ENCODE measurements at regions not wholly inside any gene's neighbourhood (a gene's known extent, or its start where the extent isn't known, plus 50 kb on each side); places are given as distances from the start of the nearest gene placed in this dataset.

DNA sequence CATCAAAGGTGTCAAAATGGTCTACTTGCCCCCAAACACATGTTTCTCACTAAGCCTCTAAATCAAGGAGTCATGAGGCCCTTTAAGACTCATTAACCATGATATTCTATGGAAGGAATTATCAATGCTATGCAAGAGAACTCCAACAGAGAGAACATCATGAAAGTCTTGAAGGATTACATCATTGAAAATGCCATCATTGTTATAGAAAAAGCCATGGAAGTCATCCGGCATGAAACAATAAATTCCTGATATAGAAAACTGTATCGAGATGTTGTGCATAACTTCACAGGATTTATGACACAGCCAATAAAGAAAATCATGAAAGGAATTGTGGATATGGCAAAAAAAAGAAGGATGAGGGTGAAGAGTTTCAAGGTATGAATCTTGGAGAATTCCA is 1363.6 kb upstream of the CDH2 start:
- H3K4me3 Mint-ChIP-seq (ENCODE audit: unreplicated experiment): no peak overlapping the region
- H3K27me3 Mint-ChIP-seq (ENCODE audit: low read depth): peaks cover 16% of the 10 kb centered on the region
- no peaks in the 10 kb centered on the region for H3K9me3 Mint-ChIP-seq (ENCODE audit: low read depth)
- no peaks in the 10 kb centered on the region for H3K4me1 Mint-ChIP-seq (ENCODE audit: low read depth)
- H3K27ac Mint-ChIP-seq (ENCODE audit: unreplicated experiment): no peak overlapping the region
- DNase-seq (ENCODE audit: low spot score): no peak
- H3K36me3 Mint-ChIP-seq (ENCODE audit: low read depth): no peaks in the 10 kb centered on the region
- TF ChIP-seq, protein P1, sequence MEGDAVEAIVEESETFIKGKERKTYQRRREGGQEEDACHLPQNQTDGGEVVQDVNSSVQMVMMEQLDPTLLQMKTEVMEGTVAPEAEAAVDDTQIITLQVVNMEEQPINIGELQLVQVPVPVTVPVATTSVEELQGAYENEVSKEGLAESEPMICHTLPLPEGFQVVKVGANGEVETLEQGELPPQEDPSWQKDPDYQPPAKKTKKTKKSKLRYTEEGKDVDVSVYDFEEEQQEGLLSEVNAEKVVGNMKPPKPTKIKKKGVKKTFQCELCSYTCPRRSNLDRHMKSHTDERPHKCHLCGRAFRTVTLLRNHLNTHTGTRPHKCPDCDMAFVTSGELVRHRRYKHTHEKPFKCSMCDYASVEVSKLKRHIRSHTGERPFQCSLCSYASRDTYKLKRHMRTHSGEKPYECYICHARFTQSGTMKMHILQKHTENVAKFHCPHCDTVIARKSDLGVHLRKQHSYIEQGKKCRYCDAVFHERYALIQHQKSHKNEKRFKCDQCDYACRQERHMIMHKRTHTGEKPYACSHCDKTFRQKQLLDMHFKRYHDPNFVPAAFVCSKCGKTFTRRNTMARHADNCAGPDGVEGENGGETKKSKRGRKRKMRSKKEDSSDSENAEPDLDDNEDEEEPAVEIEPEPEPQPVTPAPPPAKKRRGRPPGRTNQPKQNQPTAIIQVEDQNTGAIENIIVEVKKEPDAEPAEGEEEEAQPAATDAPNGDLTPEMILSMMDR (IDR thresholded peaks at IDR 0.05): no peak

DNA sequence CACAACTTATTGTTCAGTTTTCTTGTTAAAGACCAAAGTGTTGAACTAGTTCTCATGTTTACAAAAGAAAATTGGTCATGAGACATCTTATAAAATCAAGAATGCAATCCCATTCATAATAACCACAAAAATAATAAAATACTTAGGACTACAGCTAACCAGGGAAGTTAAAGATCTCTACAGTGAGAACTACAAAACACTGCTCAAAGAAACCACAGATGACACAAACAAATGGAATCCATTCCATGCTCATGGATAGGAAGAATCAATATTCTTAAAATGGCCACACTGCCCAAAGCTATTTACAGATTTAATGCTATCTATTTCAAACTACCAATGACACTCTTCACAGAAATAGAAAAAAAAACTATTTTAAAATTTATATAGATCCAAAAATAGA is 1354.8 kb upstream of the CDH2 start:
- Mint-ChIP-seq H3K36me3 (ENCODE audit: low read depth) (no peaks in the 10 kb centered on the region), H3K27ac (ENCODE audit: unreplicated experiment) (no peak overlapping the region), H3K4me1 (ENCODE audit: low read depth) (no peaks in the 10 kb centered on the region), H3K27me3 (ENCODE audit: low read depth) (peaks cover 8% of the 10 kb centered on the region), H3K4me3 (ENCODE audit: unreplicated experiment) (no peak overlapping the region), H3K9me3 (ENCODE audit: low read depth) (peaks cover 13% of the 10 kb centered on the region)
- TF ChIP-seq, protein P1 (IDR thresholded peaks at IDR 0.05): no peak
- no peak for DNase-seq (ENCODE audit: low spot score)

DNA sequence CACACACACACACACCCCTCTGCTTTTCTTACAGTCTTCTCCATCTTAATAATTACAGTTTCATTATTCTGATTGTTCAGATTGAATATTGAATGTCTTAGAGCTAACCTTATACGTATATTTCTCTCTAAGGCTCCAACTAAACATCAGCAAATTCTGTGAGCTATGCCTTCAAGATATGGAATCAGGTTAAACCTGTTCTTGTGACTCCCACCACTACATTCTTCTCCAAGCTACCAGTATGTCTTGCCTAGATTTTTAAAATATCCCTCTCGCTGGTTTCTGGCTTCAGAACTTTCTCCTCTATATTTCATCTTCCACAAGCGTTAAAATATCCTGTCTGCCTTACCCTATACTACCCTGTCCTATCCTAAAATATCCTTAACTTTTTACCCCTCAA is 1346.4 kb upstream of the CDH2 start:
- TF ChIP-seq, protein P1 (IDR thresholded peaks at IDR 0.05): no peak
- no peaks in the 10 kb centered on the region for H3K36me3 Mint-ChIP-seq (ENCODE audit: low read depth)
- peaks cover 2% of the 10 kb centered on the region for H3K9me3 Mint-ChIP-seq (ENCODE audit: low read depth)
- H3K4me1 Mint-ChIP-seq (ENCODE audit: low read depth): no peaks in the 10 kb centered on the region
- no peak overlapping the region for H3K27ac Mint-ChIP-seq (ENCODE audit: unreplicated experiment)
- no peak for DNase-seq (ENCODE audit: low spot score)
- no peak overlapping the region for H3K4me3 Mint-ChIP-seq (ENCODE audit: unreplicated experiment)
- H3K27me3 Mint-ChIP-seq (ENCODE audit: low read depth): peaks cover 6% of the 10 kb centered on the region

DNA sequence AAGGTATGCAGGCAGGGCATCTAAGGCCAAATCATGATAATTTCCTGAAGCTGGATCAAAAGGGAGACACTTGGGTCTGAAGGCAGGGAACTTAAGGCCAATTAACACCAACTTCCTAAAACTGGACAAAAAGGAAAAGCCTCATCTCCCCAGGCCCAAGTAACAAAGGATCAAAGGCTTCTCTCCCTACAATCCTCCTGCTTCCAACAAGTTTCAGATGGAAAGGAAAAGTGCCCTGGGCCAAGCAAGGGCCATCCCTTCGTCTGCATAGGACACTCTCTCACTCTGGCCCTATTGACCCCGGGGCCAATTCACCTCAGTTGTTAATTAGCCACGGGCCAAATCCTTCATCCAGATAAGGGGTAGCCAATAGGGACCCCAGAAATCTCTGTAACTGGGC is 1335.8 kb upstream of the CDH2 start:
- H3K36me3 Mint-ChIP-seq (ENCODE audit: low read depth): no peaks in the 10 kb centered on the region

DNA sequence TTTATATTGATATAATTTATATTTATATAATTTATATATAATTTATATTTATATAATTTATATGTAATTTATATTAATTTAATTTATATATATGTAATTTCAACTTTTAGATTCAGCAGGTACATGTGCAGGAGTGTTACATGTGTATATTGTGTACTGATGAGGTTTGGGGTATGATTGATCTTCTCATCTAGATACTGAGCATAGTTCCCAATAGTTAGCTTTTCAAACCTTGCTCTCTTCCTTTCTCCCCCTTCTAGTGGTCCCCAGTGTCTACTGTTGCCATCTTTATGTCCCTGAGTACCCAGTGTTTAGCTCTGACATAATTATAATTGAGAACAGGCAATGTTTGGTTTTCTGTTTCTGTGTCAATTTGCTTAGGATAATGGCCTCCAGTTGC is 1335.3 kb upstream of the CDH2 start:
- no peaks in the 10 kb centered on the region for H3K36me3 Mint-ChIP-seq (ENCODE audit: low read depth)
- no peak for DNase-seq (ENCODE audit: low spot score)
- H3K27me3 Mint-ChIP-seq (ENCODE audit: low read depth): no peaks in the 10 kb centered on the region
- no peaks in the 10 kb centered on the region for H3K4me1 Mint-ChIP-seq (ENCODE audit: low read depth)
- no peak overlapping the region for H3K27ac Mint-ChIP-seq (ENCODE audit: unreplicated experiment)
- peaks cover 8% of the 10 kb centered on the region for H3K9me3 Mint-ChIP-seq (ENCODE audit: low read depth)
- TF ChIP-seq, protein P1 (IDR thresholded peaks at IDR 0.05): no peak
- H3K4me3 Mint-ChIP-seq (ENCODE audit: unreplicated experiment): no peak overlapping the region

More for the DNA sequence above, 1335.8 kb upstream of the CDH2 start:
- H3K9me3 Mint-ChIP-seq (ENCODE audit: low read depth): peaks cover 8% of the 10 kb centered on the region
- no peak overlapping the region for H3K27ac Mint-ChIP-seq (ENCODE audit: unreplicated experiment)
- TF ChIP-seq, protein P1 (IDR thresholded peaks at IDR 0.05): no peak
- no peak for DNase-seq (ENCODE audit: low spot score)
- H3K27me3 Mint-ChIP-seq (ENCODE audit: low read depth): no peaks in the 10 kb centered on the region
- H3K4me1 Mint-ChIP-seq (ENCODE audit: low read depth): no peaks in the 10 kb centered on the region
- no peak overlapping the region for H3K4me3 Mint-ChIP-seq (ENCODE audit: unreplicated experiment)
